ENCODE measurements at regions not wholly inside any gene's neighbourhood (a gene's known extent, or its start where the extent isn't known, plus 50 kb on each side); places are given as distances from the start of the nearest gene placed in this dataset.

- DNase-seq (ENCODE audit: insufficient read length, low spot score) = no peak
- FAIRE-seq = no peak
- TF ChIP-seq, protein P1, sequence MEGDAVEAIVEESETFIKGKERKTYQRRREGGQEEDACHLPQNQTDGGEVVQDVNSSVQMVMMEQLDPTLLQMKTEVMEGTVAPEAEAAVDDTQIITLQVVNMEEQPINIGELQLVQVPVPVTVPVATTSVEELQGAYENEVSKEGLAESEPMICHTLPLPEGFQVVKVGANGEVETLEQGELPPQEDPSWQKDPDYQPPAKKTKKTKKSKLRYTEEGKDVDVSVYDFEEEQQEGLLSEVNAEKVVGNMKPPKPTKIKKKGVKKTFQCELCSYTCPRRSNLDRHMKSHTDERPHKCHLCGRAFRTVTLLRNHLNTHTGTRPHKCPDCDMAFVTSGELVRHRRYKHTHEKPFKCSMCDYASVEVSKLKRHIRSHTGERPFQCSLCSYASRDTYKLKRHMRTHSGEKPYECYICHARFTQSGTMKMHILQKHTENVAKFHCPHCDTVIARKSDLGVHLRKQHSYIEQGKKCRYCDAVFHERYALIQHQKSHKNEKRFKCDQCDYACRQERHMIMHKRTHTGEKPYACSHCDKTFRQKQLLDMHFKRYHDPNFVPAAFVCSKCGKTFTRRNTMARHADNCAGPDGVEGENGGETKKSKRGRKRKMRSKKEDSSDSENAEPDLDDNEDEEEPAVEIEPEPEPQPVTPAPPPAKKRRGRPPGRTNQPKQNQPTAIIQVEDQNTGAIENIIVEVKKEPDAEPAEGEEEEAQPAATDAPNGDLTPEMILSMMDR (IDR thresholded peaks at IDR 0.05; ENCODE audit: insufficient read depth, missing control alignments) = no peak
Observed at GRCh38 chr11:29645373-29645772, 371.5 kb downstream of the KCNA4 start.

- FAIRE-seq (no peak), DNase-seq (ENCODE audit: insufficient read length, low spot score) (no peak)
- TF ChIP-seq, protein P1 (IDR thresholded peaks at IDR 0.05; ENCODE audit: insufficient read depth, missing control alignments) = no peak
Observed at GRCh38 chr11:29641201-29641600, 375.6 kb downstream of the KCNA4 start.

DNA sequence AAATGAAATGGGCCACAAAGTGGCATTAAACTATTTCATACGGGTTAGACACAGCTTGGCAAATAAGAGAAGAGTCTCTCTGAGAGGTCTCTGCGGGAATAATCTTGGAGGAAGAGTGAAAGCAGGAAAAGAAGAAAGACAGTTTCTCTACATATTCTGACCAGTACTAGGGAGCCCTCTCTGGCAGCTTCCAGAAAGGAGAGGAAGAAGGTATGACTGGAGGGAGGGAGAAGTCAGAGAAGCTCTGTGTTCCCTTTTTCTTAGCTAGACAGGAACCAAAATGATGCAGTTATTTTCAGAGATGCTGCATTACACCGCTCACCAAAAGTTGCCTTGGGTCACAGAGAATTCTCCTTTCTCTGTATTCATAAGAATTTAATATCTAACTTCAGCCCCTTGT is 382.1 kb downstream of the KCNA4 start:
- FAIRE-seq = no peak
- no peak for DNase-seq (ENCODE audit: insufficient read length, low spot score)
- TF ChIP-seq, protein P1 (IDR thresholded peaks at IDR 0.05; ENCODE audit: insufficient read depth, missing control alignments) = no peak

DNA sequence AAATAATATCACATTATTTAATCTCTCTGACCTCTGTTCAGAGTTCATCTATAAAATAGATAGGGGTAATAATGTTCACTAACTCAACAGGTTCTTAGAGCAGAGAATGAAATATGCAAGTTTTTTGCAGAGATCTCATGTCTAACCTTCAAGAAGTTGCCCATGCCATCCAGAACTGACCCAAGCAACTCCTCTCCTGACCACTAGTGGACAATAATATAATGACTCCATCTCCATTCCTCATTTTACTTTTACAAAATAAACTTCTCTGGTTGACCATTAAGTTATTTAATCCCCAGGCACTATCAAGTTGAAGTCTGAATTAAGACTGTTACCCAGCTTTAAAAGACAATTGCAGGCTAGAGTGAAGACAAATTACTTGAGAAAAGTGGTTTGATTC is 382.6 kb downstream of the KCNA4 start:
- no peak for DNase-seq (ENCODE audit: insufficient read length, low spot score)
- FAIRE-seq = no peak
- TF ChIP-seq, protein P1 (IDR thresholded peaks at IDR 0.05; ENCODE audit: insufficient read depth, missing control alignments) = no peak

- TF ChIP-seq, protein P1 (IDR thresholded peaks at IDR 0.05; ENCODE audit: insufficient read depth, missing control alignments) = no peak
- FAIRE-seq (no peak), DNase-seq (ENCODE audit: insufficient read length, low spot score) (no peak)
Observed at GRCh38 chr11:29629286-29629685, 387.5 kb downstream of the KCNA4 start.

GRCh38 chr11:29628609-29629008 is 388.2 kb downstream of the KCNA4 start:
- DNase-seq (ENCODE audit: insufficient read length, low spot score) = no peak
- no peak for FAIRE-seq
- TF ChIP-seq, protein P1 (IDR thresholded peaks at IDR 0.05; ENCODE audit: insufficient read depth, missing control alignments) = no peak

- DNase-seq (ENCODE audit: insufficient read length, low spot score) (no peak), FAIRE-seq (no peak)
- TF ChIP-seq, protein P1 (IDR thresholded peaks at IDR 0.05; ENCODE audit: insufficient read depth, missing control alignments) = no peak
Observed at GRCh38 chr11:29627541-29627940, 389.3 kb downstream of the KCNA4 start.

Data from D721Med (cell line).